OCI-LY1 (cell line): ENCODE measurements at regions not wholly inside any gene's neighbourhood (a gene's known extent, or its start where the extent isn't known, plus 50 kb on each side); places are given as distances from the start of the nearest gene placed in this dataset.

ENCODE experiments used
- H2AFZ ChIP-seq: fragments of 200-600 bp; sonication (generic), shearing (Covaris generic); 2 replicates; pipeline ENCODE4 v1.6.0; 2014; ENCODE audit warnings: antibody characterized with exemption, mild to moderate bottlenecking, low read length
- H3F3A ChIP-seq: fragments of 200-600 bp; sonication (generic), shearing (Covaris generic); 2 replicates; pipeline ENCODE4 v1.6.0; 2014; ENCODE audit warnings: mild to moderate bottlenecking, antibody characterized with exemption, low read length, moderate library complexity; ENCODE audit not compliant: insufficient read depth
- H3K27ac ChIP-seq: fragments of 200-600 bp; sonication (generic); 2 replicates; pipeline ENCODE4 v1.5.1; 2014; ENCODE audit warnings: low read length, mixed run types, mild to moderate bottlenecking, low read depth; ENCODE audit not compliant: poor library complexity, severe bottlenecking
- H3K27me3 ChIP-seq: fragments of 200-600 bp; sonication (generic); 2 replicates; pipeline ENCODE4 v1.6.0; 2014; ENCODE audit warnings: antibody characterized with exemption, mild to moderate bottlenecking, low read length, moderate library complexity; ENCODE audit not compliant: insufficient read depth
- H3K36me3 ChIP-seq: fragments of 200-600 bp; sonication (generic); 2 replicates; pipeline ENCODE4 v1.6.1; 2014; ENCODE audit warnings: mild to moderate bottlenecking, antibody characterized with exemption, low read length, moderate library complexity, mixed read lengths; ENCODE audit not compliant: insufficient read depth
- H3K4me1 ChIP-seq: fragments of 200-600 bp; sonication (generic); 2 replicates; pipeline ENCODE4 v1.5.1; 2014; ENCODE audit warnings: mild to moderate bottlenecking, low read length, moderate library complexity; ENCODE audit not compliant: insufficient read depth, severe bottlenecking
- H3K4me2 ChIP-seq: fragments of 200-600 bp; sonication (generic), shearing (Covaris generic); 2 replicates; pipeline ENCODE4 v1.6.1; 2014; ENCODE audit warnings: low read length
- H3K4me3 ChIP-seq: fragments of 200-600 bp; sonication (generic); 2 replicates; pipeline ENCODE4 v1.5.1; 2014; ENCODE audit warnings: low read length, low read depth, mild to moderate bottlenecking, mixed read lengths; ENCODE audit not compliant: poor library complexity, severe bottlenecking
- H3K79me2 ChIP-seq: fragments of 200-600 bp; shearing (Covaris generic); 2 replicates; pipeline ENCODE4 v1.6.1; 2016; ENCODE audit warnings: mixed run types, low read length, mixed read lengths; ENCODE audit not compliant: insufficient read depth
- H3K9ac ChIP-seq: fragments of 200-600 bp; sonication (generic), shearing (Covaris generic); 2 replicates; pipeline ENCODE4 v1.6.1; 2014; ENCODE audit warnings: mild to moderate bottlenecking, low read length, mixed read lengths
- H3K9me2 ChIP-seq: fragments of 200-600 bp; sonication (generic), shearing (Covaris generic); 2 replicates; pipeline ENCODE4 v1.6.1; 2014; ENCODE audit warnings: low read depth, mild to moderate bottlenecking, low read length, mixed read lengths
- H3K9me3 ChIP-seq: fragments of 200-600 bp; shearing (Covaris generic); 2 replicates; pipeline ENCODE4 v1.6.1; 2014; ENCODE audit warnings: low read length, mixed read lengths
- H4K20me1 ChIP-seq: fragments of 200-600 bp; sonication (generic), shearing (Covaris generic); 2 replicates; pipeline ENCODE4 v1.6.0; 2016; ENCODE audit warnings: mild to moderate bottlenecking, low read length; ENCODE audit not compliant: insufficient read depth
- EZH2 ChIP-seq: fragments of 200-600 bp; sonication (generic), shearing (Covaris generic); IDR thresholded peaks from 2 replicates; pipeline ENCODE4 v1.8.0; 2017; ENCODE audit warnings: borderline replicate concordance, mixed run types, mild to moderate bottlenecking, antibody characterized with exemption, low read length, moderate library complexity, mixed read lengths
- TF ChIP-seq, protein P1 (sequence below): fragments of 200-600 bp; sonication (generic), shearing (Covaris generic); IDR thresholded peaks from 2 replicates; pipeline ENCODE4 v1.5.1; 2017; ENCODE audit warnings: mild to moderate bottlenecking, antibody characterized with exemption, low read length, moderate library complexity, mixed read lengths

- Histone ChIP-seq H3K27me3 (no peaks in the 10 kb centered on the region), H2AFZ (no peak overlapping the region), H3K4me1 (no peaks in the 10 kb centered on the region), H3K4me3 (no peak overlapping the region), H3F3A (no peaks in the 10 kb centered on the region), H3K9ac (no peak overlapping the region), H3K4me2 (no peak overlapping the region), H4K20me1 (no peaks in the 10 kb centered on the region; the same call in 1 of the 2 replicates), H3K36me3 (no peaks in the 10 kb centered on the region), H3K79me2 (no peaks in the 10 kb centered on the region), H3K9me3 (no peaks in the 10 kb centered on the region), H3K9me2 (no peaks in the 10 kb centered on the region), H3K27ac (no peak overlapping the region)
- TF ChIP-seq, protein P1, sequence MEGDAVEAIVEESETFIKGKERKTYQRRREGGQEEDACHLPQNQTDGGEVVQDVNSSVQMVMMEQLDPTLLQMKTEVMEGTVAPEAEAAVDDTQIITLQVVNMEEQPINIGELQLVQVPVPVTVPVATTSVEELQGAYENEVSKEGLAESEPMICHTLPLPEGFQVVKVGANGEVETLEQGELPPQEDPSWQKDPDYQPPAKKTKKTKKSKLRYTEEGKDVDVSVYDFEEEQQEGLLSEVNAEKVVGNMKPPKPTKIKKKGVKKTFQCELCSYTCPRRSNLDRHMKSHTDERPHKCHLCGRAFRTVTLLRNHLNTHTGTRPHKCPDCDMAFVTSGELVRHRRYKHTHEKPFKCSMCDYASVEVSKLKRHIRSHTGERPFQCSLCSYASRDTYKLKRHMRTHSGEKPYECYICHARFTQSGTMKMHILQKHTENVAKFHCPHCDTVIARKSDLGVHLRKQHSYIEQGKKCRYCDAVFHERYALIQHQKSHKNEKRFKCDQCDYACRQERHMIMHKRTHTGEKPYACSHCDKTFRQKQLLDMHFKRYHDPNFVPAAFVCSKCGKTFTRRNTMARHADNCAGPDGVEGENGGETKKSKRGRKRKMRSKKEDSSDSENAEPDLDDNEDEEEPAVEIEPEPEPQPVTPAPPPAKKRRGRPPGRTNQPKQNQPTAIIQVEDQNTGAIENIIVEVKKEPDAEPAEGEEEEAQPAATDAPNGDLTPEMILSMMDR: no peak
- TF ChIP-seq EZH2: no peak
Measured at GRCh38 chr14:100441271-100441947, 118.3 kb downstream of the SLC25A47 start.

DNA sequence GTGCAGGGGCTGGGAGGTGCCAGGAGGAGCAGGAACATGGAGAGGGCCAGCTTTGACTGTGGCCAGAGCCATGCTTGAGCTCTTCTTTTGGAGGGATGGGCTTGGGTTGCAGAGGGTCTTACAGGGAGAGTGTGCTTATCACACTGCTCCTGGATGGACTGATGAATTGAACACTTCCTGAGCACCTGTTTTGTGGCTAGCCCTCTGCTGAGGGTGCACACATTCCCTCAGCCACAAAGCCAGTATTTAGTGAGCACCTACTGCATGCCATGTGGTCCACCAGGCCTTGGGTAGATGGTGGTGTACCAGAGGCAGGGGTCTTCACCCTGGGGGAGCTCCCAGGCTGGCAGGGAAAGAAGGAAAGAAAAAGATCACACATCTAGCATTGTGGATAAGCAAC is 118.9 kb downstream of the SLC25A47 start:
- Histone ChIP-seq H3K9me2 (no peaks in the 10 kb centered on the region), H3K36me3 (no peaks in the 10 kb centered on the region), H4K20me1 (no peaks in the 10 kb centered on the region; the same call in 1 of the 2 replicates), H3K4me2 (no peak overlapping the region), H3F3A (no peaks in the 10 kb centered on the region), H3K9ac (no peak overlapping the region), H2AFZ (no peak overlapping the region), H3K4me3 (no peak overlapping the region), H3K27me3 (no peaks in the 10 kb centered on the region), H3K4me1 (no peaks in the 10 kb centered on the region), H3K79me2 (no peaks in the 10 kb centered on the region), H3K9me3 (no peaks in the 10 kb centered on the region), H3K27ac (no peak overlapping the region)
- TF ChIP-seq, protein P1: no peak
- no peak for TF ChIP-seq EZH2

DNA sequence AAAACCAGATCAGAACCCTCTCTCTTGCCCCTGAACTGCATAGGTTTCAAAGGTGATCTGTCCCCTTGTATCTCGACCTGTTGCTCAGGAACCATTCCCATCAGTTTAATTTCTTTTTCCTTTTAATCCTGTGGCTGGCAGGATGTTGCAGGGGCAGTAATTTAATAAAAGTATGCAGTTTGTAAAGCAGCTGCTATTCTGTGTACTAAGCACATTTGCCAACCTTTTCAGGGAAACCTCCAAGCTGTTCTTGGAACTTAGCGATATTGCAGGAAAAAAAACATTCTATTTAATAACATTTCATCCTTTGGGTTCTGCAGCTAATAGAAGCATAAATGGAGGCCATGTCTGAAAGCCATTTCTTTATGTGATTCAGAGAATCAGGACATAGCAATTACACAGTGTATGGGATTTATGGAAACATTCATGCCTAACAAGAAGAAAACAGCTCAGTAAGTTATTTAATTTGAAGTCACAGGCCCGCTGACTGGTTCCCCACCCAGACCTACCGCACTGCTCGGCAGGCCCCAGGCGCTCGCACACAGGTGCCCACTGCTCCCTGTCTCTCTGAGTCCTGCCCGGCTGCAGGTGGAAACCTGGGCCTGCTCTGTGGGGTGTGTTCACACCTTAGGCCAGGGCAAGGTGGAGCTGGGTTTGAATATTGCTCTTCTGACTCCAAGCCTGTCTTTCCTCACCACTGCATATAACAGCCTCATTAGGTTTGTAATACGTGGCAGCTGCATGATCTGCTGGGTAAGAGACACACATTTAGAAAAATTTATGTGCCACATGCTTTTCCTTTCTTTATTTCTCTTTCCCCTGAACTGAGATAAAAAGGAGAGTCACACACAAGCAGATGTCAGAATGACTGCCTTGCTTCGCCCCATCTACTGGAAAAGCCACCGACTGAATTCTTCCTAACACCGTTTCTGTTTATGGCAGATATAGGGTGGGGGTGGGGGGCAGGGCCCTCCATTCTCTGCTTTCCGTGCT is 119.7 kb downstream of the SLC25A47 start:
- Histone ChIP-seq H3K27me3 (no peaks in the 10 kb centered on the region), H3K4me3 (no peak overlapping the region), H3K4me2 (no peak overlapping the region), H3F3A (no peaks in the 10 kb centered on the region), H2AFZ (no peak overlapping the region), H3K9me2 (no peaks in the 10 kb centered on the region), H3K9ac (no peak overlapping the region), H3K79me2 (no peaks in the 10 kb centered on the region), H4K20me1 (no peaks in the 10 kb centered on the region; the same call in 1 of the 2 replicates), H3K36me3 (no peaks in the 10 kb centered on the region), H3K27ac (no peak overlapping the region), H3K9me3 (no peaks in the 10 kb centered on the region), H3K4me1 (no peaks in the 10 kb centered on the region)
- no peak for TF ChIP-seq EZH2
- TF ChIP-seq, protein P1: no peak
